ENCODE measurements at regions not wholly inside any gene's neighbourhood (a gene's known extent, or its start where the extent isn't known, plus 50 kb on each side); places are given as distances from the start of the nearest gene placed in this dataset.

- TF ChIP-seq CTCF (IDR thresholded peaks at IDR 0.05; ENCODE audit: poor library complexity) (no peak), EZH2 (IDR thresholded peaks at IDR 0.05; ENCODE audit: borderline replicate concordance) (no peak)
Observed at GRCh38 chr10:110413903-110414547, 83.7 kb upstream of the DUSP5 start.
